Heart left ventricle (tissue), 16 donors: ENCODE measurements at regions not wholly inside any gene's neighbourhood (a gene's known extent, or its start where the extent isn't known, plus 50 kb on each side); places are given as distances from the start of the nearest gene placed in this dataset.

Experiments used
- ATAC-seq, 4 donors: fragments of 200-7000 bp; cut with Tn5 transposase; one replicate each; pipeline ENCODE4 v1.9.1; 2020 to 2022; ENCODE audit warnings: moderate library complexity in 4 of 4, mild to moderate bottlenecking in 3 of 4, moderate number of reproducible peaks in 1 of 4
- DNase-seq, 5 donors: peaks; one replicate each; pipeline ENCODE4 v3.0.0-alpha.2; 2020
- H3K27ac ChIP-seq, 12 donors: fragments of 200-600 bp; sonication (generic) in 4 of 12; one replicate each; pipeline versions ENCODE4 v1.5.0 to v1.8.0; 2016 to 2022; ENCODE audit warnings: mild to moderate bottlenecking in 2 of 12
- H3K27me3 ChIP-seq, 9 donors: fragments of 200-600 bp; sonication (generic) in 2 of 9; one replicate each; pipeline versions ENCODE4 v1.5.1 to v1.8.0; 2016 to 2022; ENCODE audit warnings: mild to moderate bottlenecking in 3 of 9
- H3K36me3 ChIP-seq, 9 donors: fragments of 200-600 bp; sonication (generic) in 2 of 9; one replicate each; pipeline versions ENCODE4 v1.5.0 to v1.8.0; 2018 to 2022; ENCODE audit warnings: mild to moderate bottlenecking in 2 of 9
- H3K4me1 ChIP-seq, 12 donors: fragments of 200-600 bp; sonication (generic) in 4 of 12; one replicate each; pipeline versions ENCODE4 v1.5.0 to v1.8.0; 2016 to 2022; ENCODE audit warnings: mild to moderate bottlenecking in 3 of 12
- H3K4me3 ChIP-seq, 12 donors: fragments of 200-600 bp; sonication (generic) in 4 of 12; one replicate each; pipeline versions ENCODE4 v1.5.0 to v1.8.0; 2017 to 2022; ENCODE audit warnings: mild to moderate bottlenecking in 9 of 12, moderate library complexity in 4 of 12
- H3K9me3 ChIP-seq, 12 donors: fragments of 200-600 bp; sonication (generic) in 4 of 12; one replicate each; pipeline versions ENCODE4 v1.5.0 to v1.8.0; 2016 to 2022; ENCODE audit warnings: mild to moderate bottlenecking in 1 of 12
- POLR2A ChIP-seq, 2 donors: fragments of 450-650 bp; IDR thresholded peaks; one replicate each; pipeline ENCODE4 v1.6.1; 2017; ENCODE audit warnings: antibody characterized with exemption in 2 of 2, mild to moderate bottlenecking in 2 of 2, moderate library complexity in 2 of 2
- WGBS, 4 donors: extraction: QIAGEN DNeasy Blood & Tissue Kit in 2 of 4; methylation state at CpG; one replicate each; pipeline versions ENCODE4 v1.1.5 to v1.1.7; 2013 to 2018; 5-methylcytosine and 5-hydroxymethylcytosine counted together
- intact Hi-C, 10 donors: fragments of 100-400 bp; cut with DNase I; formaldehyde crosslinking; loops; one replicate each; pipeline versions ENCODE4 v1.11.1 to v1.14.2; 2022
- TF ChIP-seq, protein P1 (sequence below), 12 donors: fragments of 200-600 bp; sonication (generic) in 4 of 12; IDR thresholded peaks; one replicate each; pipeline versions ENCODE4 v1.5.0 to v1.8.0; 2018 to 2022; ENCODE audit warnings: antibody characterized with exemption in 12 of 12, mild to moderate bottlenecking in 5 of 12
- donor health status: ischemic (EF 13 %, LVEDD 7.1; RV severe dilation, severe dysfunction).
- donor health status: healthy with polysubstance abuse.
- donor health status: DM: no; HTN: yes; CAD: no.
- donor health status: DM: no; HTN: no; CAD: no.
- donor health status: ischemic (EF 25% LVEDD 6.9; RV normal size, moderate dysfunction).
- donor health status: ischemic (EF 25% LVEDD 5.7; RV mildly dilated, moderate dysfunction).
- donor health status: healthy.
- donor health status: DM: yes; HTN: yes; CAD: no.
- donor health status: ischemic (EF 35%, LVEDD 5.7; RV mildly dilated, moderate dysfunction).
- donor health status: nonischemic (EF 11% LVEDD 7.7; RV severe dilation, severe dysfunction).
- donor health status: DM: yes; HTN: yes; CAD: no.
- donor health status: PGD.
- donor health status: ischemic (EF 29% LVEDD 5.4; RV normal size, mild dysfunction).
- donor health status: nonischemic (EF 23%, LVEDD 6.1; RV moderate dilation, normal function).

DNA sequence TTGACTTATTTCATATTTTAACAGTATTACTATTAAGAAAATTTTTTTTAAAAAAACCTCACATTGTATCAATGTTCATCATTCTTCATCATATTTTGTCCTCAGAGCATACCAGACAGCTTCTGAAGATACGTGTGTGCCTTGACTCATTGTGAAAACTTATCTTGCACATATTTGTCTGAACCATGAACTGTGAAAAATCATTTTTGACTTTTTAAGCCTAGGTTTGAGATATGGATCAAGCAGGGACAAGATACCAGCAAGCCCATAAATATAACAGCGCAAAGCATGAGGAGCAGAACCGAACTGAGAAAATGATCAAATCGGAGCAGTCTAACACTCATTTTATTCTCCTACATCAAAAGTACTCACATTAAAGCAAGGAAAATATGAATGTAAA lies 506.0 kb downstream of the BRINP3 start:
- H3K36me3 ChIP-seq: no peaks in the 10 kb centered on the region
- TF ChIP-seq POLR2A (IDR thresholded peaks at IDR 0.05): no peak
- TF ChIP-seq, protein P1, sequence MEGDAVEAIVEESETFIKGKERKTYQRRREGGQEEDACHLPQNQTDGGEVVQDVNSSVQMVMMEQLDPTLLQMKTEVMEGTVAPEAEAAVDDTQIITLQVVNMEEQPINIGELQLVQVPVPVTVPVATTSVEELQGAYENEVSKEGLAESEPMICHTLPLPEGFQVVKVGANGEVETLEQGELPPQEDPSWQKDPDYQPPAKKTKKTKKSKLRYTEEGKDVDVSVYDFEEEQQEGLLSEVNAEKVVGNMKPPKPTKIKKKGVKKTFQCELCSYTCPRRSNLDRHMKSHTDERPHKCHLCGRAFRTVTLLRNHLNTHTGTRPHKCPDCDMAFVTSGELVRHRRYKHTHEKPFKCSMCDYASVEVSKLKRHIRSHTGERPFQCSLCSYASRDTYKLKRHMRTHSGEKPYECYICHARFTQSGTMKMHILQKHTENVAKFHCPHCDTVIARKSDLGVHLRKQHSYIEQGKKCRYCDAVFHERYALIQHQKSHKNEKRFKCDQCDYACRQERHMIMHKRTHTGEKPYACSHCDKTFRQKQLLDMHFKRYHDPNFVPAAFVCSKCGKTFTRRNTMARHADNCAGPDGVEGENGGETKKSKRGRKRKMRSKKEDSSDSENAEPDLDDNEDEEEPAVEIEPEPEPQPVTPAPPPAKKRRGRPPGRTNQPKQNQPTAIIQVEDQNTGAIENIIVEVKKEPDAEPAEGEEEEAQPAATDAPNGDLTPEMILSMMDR (IDR thresholded peaks at IDR 0.05): no peak
- intact Hi-C loops: no loop called here

DNA sequence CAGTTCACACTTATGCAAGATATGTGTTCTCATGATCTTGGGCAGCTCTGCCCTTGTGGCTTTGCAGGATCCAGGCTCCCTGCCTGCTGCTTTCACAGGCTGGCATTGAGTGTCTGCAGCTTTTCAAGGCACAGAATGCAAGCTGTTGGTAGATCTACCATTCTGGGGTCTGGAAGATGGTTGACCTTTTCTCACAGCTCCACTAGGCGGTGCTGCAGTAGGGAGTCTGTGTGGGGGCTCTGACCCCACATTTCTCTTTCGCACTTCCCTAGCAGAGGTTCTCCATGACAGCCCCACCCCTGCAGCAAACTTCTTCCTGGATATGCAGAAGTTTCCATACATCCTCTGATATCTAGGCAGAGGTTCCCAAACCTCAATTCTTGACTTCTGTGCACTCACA lies 500.5 kb downstream of the BRINP3 start:
- no peak overlapping the region for H3K27ac ChIP-seq
- ATAC-seq (no peak), DNase-seq (no peak)
- peaks cover 0 to 48% (median 15%) of the 10 kb centered on the region in 12 donors for H3K9me3 ChIP-seq
- H3K36me3 ChIP-seq: no peaks in the 10 kb centered on the region
- TF ChIP-seq POLR2A (IDR thresholded peaks at IDR 0.05): no peak
- TF ChIP-seq, protein P1 (IDR thresholded peaks at IDR 0.05): no peak
- H3K4me1 ChIP-seq: no peaks in the 10 kb centered on the region
- WGBS, 4 donors: 64 to 80% (median 74%) methylated on average over 2 of the region's 2 CpGs
- intact Hi-C loops: no loop called here
- H3K4me3 ChIP-seq: no peak overlapping the region
- no peaks in the 10 kb centered on the region for H3K27me3 ChIP-seq

More for the DNA sequence above, 506.0 kb downstream of the BRINP3 start:
- Histone ChIP-seq H3K9me3 (peaks cover 0 to 21% (median 10%) of the 10 kb centered on the region in 12 donors), H3K27me3 (no peaks in the 10 kb centered on the region), H3K4me1 (no peaks in the 10 kb centered on the region), H3K4me3 (no peak overlapping the region), H3K27ac (no peak overlapping the region)
- WGBS, 4 donors: 81 to 87% (median 83%) methylated on average over 4 of the region's 4 CpGs
- DNase-seq (no peak), ATAC-seq (no peak)

DNA sequence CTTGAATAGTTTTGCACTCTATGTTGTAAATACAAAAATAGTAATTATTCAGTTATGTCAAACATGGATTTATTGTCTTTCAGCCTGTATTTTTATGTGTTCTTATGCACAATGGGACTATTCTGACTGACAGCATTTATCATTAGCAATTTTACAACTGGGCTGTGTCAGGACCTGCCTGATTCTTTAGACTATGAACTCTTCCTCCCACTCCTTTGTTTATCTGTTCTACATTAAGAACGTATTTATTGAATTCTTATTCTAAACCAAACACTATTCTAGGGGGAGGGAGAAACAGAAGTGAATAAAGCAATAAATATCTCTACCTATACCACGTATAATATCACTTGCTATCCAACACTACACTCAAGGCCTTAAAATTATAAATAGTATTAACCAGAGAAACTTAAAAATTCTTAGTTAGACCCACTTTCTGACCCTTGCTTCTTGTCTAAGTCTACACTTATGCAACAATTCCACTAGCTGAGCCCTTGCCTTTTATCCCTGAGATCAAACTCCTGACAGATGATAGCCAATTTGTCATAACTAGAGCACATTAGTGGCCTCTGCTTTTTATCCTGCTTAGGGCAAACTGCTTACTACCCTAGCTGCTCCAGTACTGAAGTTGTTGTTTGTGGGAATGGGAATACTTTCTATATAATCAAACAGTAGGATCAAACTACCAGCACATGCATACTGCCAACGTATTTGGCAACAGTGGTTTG lies 494.3 kb downstream of the BRINP3 start:
- no peaks in the 10 kb centered on the region for H3K27me3 ChIP-seq
- WGBS, 4 donors: 60 to 71% (median 61%) methylated on average over 3 of the region's 3 CpGs
- no peak for ATAC-seq
- intact Hi-C loops: no loop called here
- H3K27ac ChIP-seq: no peak overlapping the region
- H3K9me3 ChIP-seq: peaks cover 0 to 15% (median 7%) of the 10 kb centered on the region in 12 donors
- DNase-seq: no peak
- H3K36me3 ChIP-seq: no peaks in the 10 kb centered on the region
- no peaks in the 10 kb centered on the region for H3K4me1 ChIP-seq
- H3K4me3 ChIP-seq: no peak overlapping the region
- TF ChIP-seq POLR2A (IDR thresholded peaks at IDR 0.05): no peak
- TF ChIP-seq, protein P1 (IDR thresholded peaks at IDR 0.05): no peak

DNA sequence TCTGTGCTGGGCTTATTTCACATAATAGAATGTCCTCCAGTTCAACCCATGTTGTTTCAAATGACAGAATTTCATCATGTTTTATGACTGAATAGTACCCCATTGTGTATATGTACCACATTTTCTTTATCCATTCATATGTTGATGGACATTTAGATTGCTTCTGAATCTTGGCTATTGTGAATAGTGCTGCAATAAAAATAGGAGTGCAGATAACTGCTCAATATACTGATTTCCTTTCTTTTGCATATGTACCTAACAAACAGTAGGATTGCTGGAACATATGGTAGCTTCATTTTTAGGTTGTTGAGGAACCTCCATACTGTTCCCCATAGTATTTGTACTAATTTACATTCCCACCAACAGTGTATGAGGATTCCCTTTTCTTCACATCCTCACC lies 491.1 kb downstream of the BRINP3 start:
- Histone ChIP-seq H3K27me3 (no peaks in the 10 kb centered on the region), H3K4me3 (no peak overlapping the region), H3K36me3 (no peaks in the 10 kb centered on the region), H3K27ac (no peak overlapping the region), H3K4me1 (no peaks in the 10 kb centered on the region), H3K9me3 (peaks cover 0 to 10% (median under 1%) of the 10 kb centered on the region in 12 donors)
- ATAC-seq (no peak), DNase-seq (no peak)
- TF ChIP-seq POLR2A (IDR thresholded peaks at IDR 0.05): no peak
- TF ChIP-seq, protein P1 (IDR thresholded peaks at IDR 0.05): no peak
- intact Hi-C loops: no loop called here
